K562 (cell line): ENCODE measurements at regions not wholly inside any gene's neighbourhood (a gene's known extent, or its start where the extent isn't known, plus 50 kb on each side); places are given as distances from the start of the nearest gene placed in this dataset.

Experiments
- ATAC-seq: fragments of 200-7000 bp; cut with Tn5 transposase; 3 replicates; pipeline ENCODE4 v1.9.1; 2020; ENCODE audit warnings: moderate library complexity
- BruUV-seq: library from RNA; stranded (reverse); fragments of 400-500 nt; replicated peaks from 2 replicates; lab custom pipeline; 2021; lab: Mats Ljungman, UMichigan
- CTCF ChIA-PET: fragments of 300-600 bp; formaldehyde crosslinking; extraction: SDS; loops from one replicate; lab custom pipeline; 2021; ENCODE audit warnings: low intra/inter-chr PET ratio; lab: Yijun Ruan, JAX
- POLR2A ChIA-PET: fragments of 300-600, 350-650 bp; sonication (Branson Sonifier 250); formaldehyde crosslinking; extraction: SDS; loops from one replicate; lab custom pipeline; 2021; ENCODE audit warnings: antibody characterized with exemption, inconsistent platforms; lab: Yijun Ruan, JAX
- DNase-seq, 4 experiments: peaks; one replicate each; pipeline versions ENCODE4 v3.0.0 to v3.0.0-alpha.2; 2011 to 2018; ENCODE audit warnings: low spot score in 3 of 4, mixed read lengths in 3 of 4; ENCODE audit errors: extremely low read depth in 1 of 4
- FAIRE-seq: peaks from 2 replicates; lab custom pipeline; 2011; peaks lifted over from hg19 to GRCh38; lab: Jason Lieb, UNC
- H2AFZ ChIP-seq: 2 replicates; pipeline ENCODE4 v1.6.0; 2011; ENCODE audit warnings: low read depth, low read length, control low read depth, inconsistent platforms
- H3K27ac ChIP-seq: fragments of 200-600 bp; 3 replicates; pipeline ENCODE4 v1.8.0; 2011; ENCODE audit warnings: low read depth, mild to moderate bottlenecking, control low read depth, inconsistent platforms, low read length, moderate library complexity, mixed read lengths; ENCODE audit errors: extremely low read depth
- H3K27me3 ChIP-seq, 2 experiments: fragments of 300-600 bp in 1 of 2; 2 replicates in 1 of 2; 3 replicates in 1 of 2; pipeline versions ENCODE4 v1.6.0 to v1.8.0; 2011; ENCODE audit warnings: inconsistent platforms in 2 of 2, low read length in 2 of 2, mild to moderate bottlenecking in 1 of 2, mixed read lengths in 1 of 2, moderate library complexity in 1 of 2; ENCODE audit not compliant: control insufficient read depth in 2 of 2, insufficient read depth in 2 of 2
- H3K36me3 ChIP-seq: fragments of 300-600 bp; 3 replicates; pipeline ENCODE4 v1.8.0; 2011; ENCODE audit warnings: mild to moderate bottlenecking, low read length, inconsistent platforms; ENCODE audit not compliant: control insufficient read depth, insufficient read depth
- H3K4me1 ChIP-seq, 2 experiments: fragments of 200-600 bp in 1 of 2; replicated peaks in 1 of 2; 2 replicates in 1 of 2; 3 replicates in 1 of 2; pipeline versions ENCODE4 v1.5.1 to v1.8.0; 2011; ENCODE audit warnings: inconsistent platforms in 2 of 2, low read length in 2 of 2, mild to moderate bottlenecking in 1 of 2, mixed read lengths in 1 of 2, moderate library complexity in 1 of 2; ENCODE audit not compliant: control insufficient read depth in 2 of 2, insufficient read depth in 2 of 2
- H3K4me2 ChIP-seq: 2 replicates; pipeline ENCODE4 v1.6.1; 2011; ENCODE audit warnings: low read length, control low read depth, inconsistent platforms, mixed read lengths; ENCODE audit not compliant: insufficient read depth
- H3K4me3 ChIP-seq: fragments of 200-600 bp; sonication (generic), shearing (Covaris generic); 2 replicates; pipeline ENCODE4 v1.5.1; 2016; ENCODE audit warnings: control low read depth, inconsistent platforms
- H3K79me2 ChIP-seq: fragments of 200-600 bp; 3 replicates; pipeline ENCODE4 v1.8.0; 2011; ENCODE audit warnings: low read length, inconsistent platforms; ENCODE audit not compliant: control insufficient read depth, insufficient read depth
- H3K9ac ChIP-seq, 2 experiments: 2 replicates each; pipeline versions ENCODE4 v1.6.0 to v1.6.1; 2011; ENCODE audit warnings: low read depth in 2 of 2, low read length in 2 of 2, control low read depth in 1 of 2, inconsistent platforms in 1 of 2, mild to moderate bottlenecking in 1 of 2, mixed read lengths in 1 of 2; ENCODE audit not compliant: insufficient read depth in 1 of 2
- H3K9me1 ChIP-seq: one replicate; pipeline ENCODE4 v1.6.0; 2011; ENCODE audit warnings: inconsistent platforms, mild to moderate bottlenecking, low read length, moderate library complexity; ENCODE audit not compliant: control insufficient read depth, insufficient read depth
- H3K9me3 ChIP-seq: replicated peaks from 2 replicates; pipeline ENCODE4 v1.5.1; 2011; ENCODE audit warnings: low read depth, low read length, inconsistent platforms; ENCODE audit not compliant: control insufficient read depth, insufficient read depth
- H4K20me1 ChIP-seq: replicated peaks from 2 replicates; pipeline ENCODE4 v1.6.1; 2011; ENCODE audit warnings: low read length, inconsistent platforms, mixed read lengths; ENCODE audit not compliant: control insufficient read depth, insufficient read depth
- ATF7 ChIP-seq: fragments of 450-650 bp; IDR thresholded peaks from 2 replicates; pipeline ENCODE4 v1.7.1; 2014; ENCODE audit warnings: mild to moderate bottlenecking, moderate library complexity
- NFIX ChIP-seq: fragments of 250-450 bp; sonication (Bioruptor Pico); IDR thresholded peaks from 2 replicates; pipeline ENCODE4 v1.4.0; 2020; ENCODE audit warnings: low read depth, mild to moderate bottlenecking, moderate library complexity
- WGBS: fragments of 100-300 bp; shearing (Covaris generic); methylation state at CpG from one replicate; pipeline ENCODE4 v1.1.6; 2016; ENCODE audit warnings: low coverage, mixed read lengths; ENCODE audit not compliant: insufficient coverage; ENCODE audit errors: missing lambda C conversion rate; 5-methylcytosine and 5-hydroxymethylcytosine counted together
- in situ Hi-C: fragments of 300-500 bp; cut with MboI; formaldehyde crosslinking; loops from 4 replicates; pipeline ENCODE4 v1.15.0; 2018; ENCODE audit warnings: inconsistent platforms, mixed read lengths
- intact Hi-C: fragments of 100-400 bp; cut with micrococcal nuclease; formaldehyde crosslinking; loops from 2 replicates; pipeline ENCODE4 v1.14.2; 2022

- Histone ChIP-seq H3K27me3 (peaks cover 2 to 31% of the 10 kb centered on the region in 2 experiments; a peak in 3 of 5 replicates), H3K4me3 (no peak overlapping the region), H2AFZ (no peak overlapping the region), H3K36me3 (no peaks in the 10 kb centered on the region), H4K20me1 (no peaks in the 10 kb centered on the region), H3K9ac (no peak overlapping the region), H3K4me2 (no peak overlapping the region), H3K4me1 (no peaks in the 10 kb centered on the region; a peak in 1 of 5 replicates), H3K9me3 (no peaks in the 10 kb centered on the region), H3K79me2 (no peaks in the 10 kb centered on the region), H3K27ac (no peak overlapping the region), H3K9me1 (no peaks in the 10 kb centered on the region)
- DNase-seq (no peak), ATAC-seq (no peak), FAIRE-seq (no peak)
- no peak for TF ChIP-seq NFIX (CRISPR knock-in tag)
- TF ChIP-seq ATF7 = peak; percentile 41; the same call in 1 of the 2 replicates
- ChIA-PET CTCF (no interaction called here), POLR2A (interaction anchor here (1.3 kb wide), 1 partner anchor 39 kb away, joined by 3 read pairs; no protein-coding TSS in a partner anchor)
- in situ Hi-C loops = no loop called here
- 4% methylated on average over 2 of the region's 3 CpGs for WGBS
- intact Hi-C loops = no loop called here
- BruUV-seq = no TSS peak
Measured at GRCh38 chr2:216257089-216257488, 115.2 kb downstream of the MARCHF4 start.
